HFF-Myc (cell line): ENCODE measurements at regions not wholly inside any gene's neighbourhood (a gene's known extent, or its start where the extent isn't known, plus 50 kb on each side); places are given as distances from the start of the nearest gene placed in this dataset.

ENCODE experiments used
- DNase-seq: peaks from one replicate; pipeline ENCODE4 v3.0.0-alpha.2; 2011; ENCODE audit warnings: low read depth; ENCODE audit errors: extremely low read depth
- H3K4me3 ChIP-seq: replicated peaks from 2 replicates; pipeline ENCODE4 v1.5.1; 2011; ENCODE audit warnings: low read depth, mild to moderate bottlenecking, control low read depth, low read length
- CTCF ChIP-seq: IDR thresholded peaks from 2 replicates; pipeline ENCODE4 v1.5.1; 2012; ENCODE audit warnings: mild to moderate bottlenecking, low read depth, low read length, control low read depth; ENCODE audit errors: missing control alignments

DNA sequence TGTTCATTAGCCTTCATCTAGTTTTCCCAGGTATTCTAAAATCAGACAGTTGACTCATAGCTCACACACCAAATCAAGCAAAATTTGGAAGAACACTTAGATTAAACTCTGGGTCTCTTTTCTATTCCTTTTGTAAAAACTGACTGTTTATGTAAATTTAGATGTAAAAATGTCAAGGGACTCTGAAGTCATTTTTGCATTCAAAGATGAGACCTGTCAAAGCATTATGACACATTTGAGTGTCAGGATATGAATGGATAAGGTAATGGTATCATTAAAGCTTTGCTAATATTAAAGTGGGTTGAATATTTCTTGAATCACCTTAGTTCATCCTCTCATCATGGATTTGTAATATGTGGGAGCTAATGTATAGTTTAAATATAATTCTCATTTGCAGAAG, 348.1 kb upstream of the NRXN1 start:
- DNase-seq: no peak
- TF ChIP-seq CTCF: no peak
- H3K4me3 ChIP-seq: no peak overlapping the region

DNA sequence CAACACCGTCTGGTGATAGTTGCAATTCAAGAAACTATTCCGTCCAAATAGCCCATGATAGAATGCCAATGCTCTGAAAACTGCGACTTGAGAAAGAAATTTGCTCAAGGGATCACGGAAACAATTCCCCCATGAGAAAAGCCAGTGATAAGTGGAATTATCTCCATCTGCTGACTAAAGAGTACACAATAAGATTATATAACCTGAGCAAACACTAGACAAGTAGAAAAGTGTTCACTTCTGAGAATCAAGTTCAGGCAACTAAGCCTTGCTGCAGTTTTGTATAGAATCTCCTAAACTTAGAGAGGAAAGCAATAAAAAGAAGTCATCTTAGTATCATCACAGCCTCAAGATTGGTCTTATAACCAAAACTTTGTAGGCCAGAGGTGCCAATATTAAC, 336.3 kb upstream of the NRXN1 start:
- TF ChIP-seq CTCF: no peak
- no peak for DNase-seq
- no peak overlapping the region for H3K4me3 ChIP-seq

GRCh38 chr2:51350100-51350499, 318.2 kb upstream of the NRXN1 start:
- no peak for TF ChIP-seq CTCF
- H3K4me3 ChIP-seq: no peak overlapping the region
- no peak for DNase-seq

DNA sequence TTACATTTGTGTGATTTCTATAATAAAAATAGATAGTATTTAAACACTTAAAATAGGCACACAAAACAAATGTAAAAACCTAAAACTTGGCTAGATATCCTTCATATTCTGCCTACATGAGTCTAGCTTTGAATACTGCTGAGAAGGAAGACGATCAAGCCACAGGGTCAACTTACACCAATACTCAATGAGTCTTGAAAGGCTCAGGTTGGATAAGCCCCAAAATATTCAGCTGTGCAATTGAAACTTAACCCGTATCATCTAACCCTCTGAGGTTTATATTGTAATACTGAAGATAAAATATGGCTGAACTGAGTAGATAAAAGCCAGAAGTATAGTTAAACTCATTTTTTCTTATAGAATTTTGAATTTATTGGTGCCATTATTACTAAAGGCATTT, 313.0 kb upstream of the NRXN1 start:
- DNase-seq: no peak
- no peak overlapping the region for H3K4me3 ChIP-seq
- TF ChIP-seq CTCF: no peak

DNA sequence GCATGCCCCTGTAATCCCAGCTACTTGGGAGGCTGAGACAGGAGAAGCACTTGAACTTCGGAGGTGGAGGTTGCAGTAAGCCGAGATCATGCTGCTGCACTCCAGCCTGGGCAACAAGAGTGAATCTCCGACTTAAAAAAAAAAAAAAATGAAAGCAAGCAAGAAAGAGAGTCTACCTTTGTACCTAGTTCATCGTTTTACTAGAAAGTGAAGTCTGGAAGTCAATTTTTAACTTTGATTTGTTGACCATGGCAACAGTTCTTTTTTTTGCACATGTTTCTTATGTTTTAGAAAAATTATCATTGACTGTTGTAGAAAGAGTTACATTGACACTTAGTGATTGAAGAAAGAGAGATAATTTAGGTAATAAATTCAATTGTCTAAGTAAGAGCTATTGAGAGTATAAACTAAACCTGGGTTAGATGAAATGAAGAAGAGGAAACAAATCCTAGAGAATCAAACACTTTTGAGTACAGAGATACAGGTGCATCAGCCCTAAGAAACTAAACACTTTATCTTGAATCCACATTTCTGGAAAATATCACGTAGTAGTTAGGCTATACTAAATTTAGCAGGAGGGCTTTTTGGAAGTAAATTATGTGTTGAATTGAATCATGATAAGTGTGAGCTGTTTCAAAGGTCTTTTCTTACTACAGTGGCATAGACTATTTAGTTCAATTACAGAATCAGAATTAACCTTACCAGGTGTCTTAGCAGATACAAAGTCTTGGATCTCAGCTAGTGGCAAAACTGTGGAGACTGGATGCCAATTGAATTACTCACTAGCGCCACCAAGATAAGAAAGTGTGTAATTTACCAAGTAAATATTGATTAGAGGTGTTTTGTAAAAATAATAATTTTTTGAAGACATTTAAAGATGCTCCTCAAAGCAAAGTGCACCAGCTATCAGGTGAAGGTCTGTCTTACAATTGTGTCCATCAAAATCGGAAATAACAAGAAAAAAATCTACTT, 303.4 kb upstream of the NRXN1 start:
- TF ChIP-seq CTCF: no peak
- H3K4me3 ChIP-seq: no peak overlapping the region
- DNase-seq: no peak

- TF ChIP-seq CTCF: no peak
- DNase-seq: no peak
- no peak overlapping the region for H3K4me3 ChIP-seq
Measured at GRCh38 chr2:51329512-51329911, 297.6 kb upstream of the NRXN1 start.

- no peak for TF ChIP-seq CTCF
- no peak overlapping the region for H3K4me3 ChIP-seq
- DNase-seq: no peak
Measured at GRCh38 chr2:51324051-51324450, 292.1 kb upstream of the NRXN1 start.
